GM12865 (cell line): ENCODE measurements at regions not wholly inside any gene's neighbourhood (a gene's known extent, or its start where the extent isn't known, plus 50 kb on each side); places are given as distances from the start of the nearest gene placed in this dataset.

Experiments
- DNase-seq: peaks from one replicate; pipeline ENCODE4 v3.0.0; 2010; ENCODE audit warnings: low read depth
- H3K4me3 ChIP-seq: 2 replicates; pipeline ENCODE4 v1.5.1; 2011; ENCODE audit warnings: mild to moderate bottlenecking, low read depth, low read length, control low read depth
- CTCF ChIP-seq: IDR thresholded peaks from 2 replicates; pipeline ENCODE4 v1.5.1; 2011; ENCODE audit warnings: low read length, control low read depth, low read depth, inconsistent platforms; ENCODE audit not compliant: insufficient read depth; ENCODE audit errors: missing control alignments

DNA sequence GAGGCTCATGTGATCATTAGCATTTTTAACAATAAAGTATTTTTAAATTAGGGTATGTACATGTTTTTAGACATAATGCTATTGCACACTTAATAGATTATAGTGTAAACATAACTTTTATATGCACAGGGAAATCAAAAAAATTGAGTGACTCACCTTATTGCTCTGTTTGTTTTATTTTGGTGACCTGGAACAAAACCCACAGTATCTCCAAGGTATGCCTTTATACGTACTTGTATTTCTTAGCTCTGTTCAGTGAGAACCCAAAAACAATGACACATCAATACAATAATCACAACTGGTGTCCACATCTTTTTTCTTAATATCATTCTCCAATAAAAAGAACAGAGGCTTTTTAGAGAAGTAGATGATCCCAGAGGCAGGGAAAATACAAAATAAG is 112.2 kb downstream of the CYB561 start:
- no peak for DNase-seq
- TF ChIP-seq CTCF: no peak
- no peak overlapping the region for H3K4me3 ChIP-seq

GRCh38 chr17:63335831-63336230 is 110.3 kb downstream of the CYB561 start:
- no peak overlapping the region for H3K4me3 ChIP-seq
- no peak for DNase-seq
- no peak for TF ChIP-seq CTCF

GRCh38 chr17:63337579-63337978 is 108.5 kb downstream of the CYB561 start:
- no peak for DNase-seq
- TF ChIP-seq CTCF: no peak
- no peak overlapping the region for H3K4me3 ChIP-seq

GRCh38 chr17:63338272-63338671 is 107.8 kb downstream of the CYB561 start:
- no peak overlapping the region for H3K4me3 ChIP-seq
- DNase-seq: no peak
- no peak for TF ChIP-seq CTCF

DNA sequence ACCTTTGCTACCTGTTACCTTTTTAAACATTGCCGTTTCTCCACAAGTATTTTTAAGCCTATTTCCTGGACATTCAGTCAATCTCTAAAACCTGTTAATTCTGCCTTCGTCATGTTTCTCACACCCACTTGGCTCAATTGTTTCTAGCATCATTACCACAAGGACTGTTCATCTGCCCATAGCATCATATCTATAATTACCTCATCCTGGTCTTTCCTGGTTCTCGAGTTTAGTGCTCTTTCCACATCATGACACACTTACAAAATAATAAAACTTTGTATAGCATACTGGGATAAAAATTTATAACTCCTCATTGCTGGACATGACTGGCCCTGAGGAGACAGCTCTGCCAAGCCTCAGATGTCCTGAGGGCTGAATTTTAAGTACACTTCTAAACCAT is 104.8 kb downstream of the CYB561 start:
- H3K4me3 ChIP-seq: no peak overlapping the region
- no peak for TF ChIP-seq CTCF
- DNase-seq: no peak

GRCh38 chr17:63344383-63344782 is 101.7 kb downstream of the CYB561 start:
- no peak overlapping the region for H3K4me3 ChIP-seq
- no peak for DNase-seq
- no peak for TF ChIP-seq CTCF

DNA sequence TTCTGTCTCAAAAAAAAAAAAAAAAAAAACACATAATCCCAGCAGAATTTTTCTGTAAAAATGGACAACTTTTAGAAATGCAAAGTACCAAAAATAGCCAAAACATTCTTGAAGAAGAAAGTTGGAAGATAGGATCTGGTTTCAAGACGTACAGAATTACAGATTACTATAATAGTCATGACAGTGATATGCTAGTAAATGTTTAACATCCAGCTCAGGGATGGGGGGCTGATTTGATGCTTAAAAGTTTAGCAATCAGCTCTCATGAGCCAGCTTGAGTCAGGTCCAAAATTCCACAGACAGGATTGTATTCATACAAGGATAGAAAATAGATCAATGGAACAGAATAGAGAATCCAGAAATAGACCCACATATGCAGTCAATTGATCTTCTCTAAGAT is 100.5 kb downstream of the CYB561 start:
- H3K4me3 ChIP-seq: no peak overlapping the region
- TF ChIP-seq CTCF: no peak

More for the DNA sequence above, 100.5 kb downstream of the CYB561 start:
- no peak for DNase-seq
